ENCODE measurements at regions not wholly inside any gene's neighbourhood (a gene's known extent, or its start where the extent isn't known, plus 50 kb on each side); places are given as distances from the start of the nearest gene placed in this dataset.

GRCh38 chr5:54765165-54766028 is 220.0 kb downstream of the ESM1 start:
- no peak for DNase-seq

- DNase-seq, result no peak
Measured at GRCh38 chr5:54764102-54765090, 221.0 kb downstream of the ESM1 start.

- no peak for DNase-seq
Measured at GRCh38 chr5:54761213-54761701, 224.1 kb downstream of the ESM1 start.

GRCh38 chr5:54760182-54760935 is 225.0 kb downstream of the ESM1 start:
- DNase-seq, result no peak

GRCh38 chr5:54758038-54758437 is 227.4 kb downstream of the ESM1 start:
- DNase-seq, result no peak

- no peak for DNase-seq
Measured at GRCh38 chr5:54757541-54757940, 227.9 kb downstream of the ESM1 start.

GRCh38 chr5:54756796-54757402 is 228.5 kb downstream of the ESM1 start:
- DNase-seq, result no peak

GRCh38 chr5:54756301-54756700 is 229.1 kb downstream of the ESM1 start:
- no peak for DNase-seq

GRCh38 chr5:54754878-54755277 is 230.5 kb downstream of the ESM1 start:
- DNase-seq, result no peak

GRCh38 chr5:54754420-54754819 is 231.0 kb downstream of the ESM1 start:
- DNase-seq, result no peak

GRCh38 chr5:54753753-54754152 is 231.6 kb downstream of the ESM1 start:
- no peak for DNase-seq

- no peak for DNase-seq
Measured at GRCh38 chr5:54753034-54753433, 232.4 kb downstream of the ESM1 start.

- DNase-seq, result no peak
Measured at GRCh38 chr5:54748527-54748926, 231.0 kb downstream of the SNX18 start.

- DNase-seq, result no peak
Measured at GRCh38 chr5:54746777-54747398, 229.3 kb downstream of the SNX18 start.

GRCh38 chr5:54746346-54746745 is 228.8 kb downstream of the SNX18 start:
- DNase-seq, result no peak

GRCh38 chr5:54745599-54745998 is 228.0 kb downstream of the SNX18 start:
- DNase-seq, result no peak

GRCh38 chr5:54743997-54744788 is 226.6 kb downstream of the SNX18 start:
- DNase-seq, result no peak

GRCh38 chr5:54743581-54743980 is 226.0 kb downstream of the SNX18 start:
- no peak for DNase-seq

- DNase-seq, result no peak
Measured at GRCh38 chr5:54742417-54742891, 224.9 kb downstream of the SNX18 start.

GRCh38 chr5:54741711-54742110 is 224.2 kb downstream of the SNX18 start:
- no peak for DNase-seq

- DNase-seq, result no peak
Measured at GRCh38 chr5:54740141-54740540, 222.6 kb downstream of the SNX18 start.
